BJ (cell line): ENCODE measurements at regions not wholly inside any gene's neighbourhood (a gene's known extent, or its start where the extent isn't known, plus 50 kb on each side); places are given as distances from the start of the nearest gene placed in this dataset.

Experiments
- CTCF ChIA-PET: fragments of 350-600 bp; formaldehyde crosslinking; extraction: SDS; loops from one replicate; lab custom pipeline; 2021; ENCODE audit warnings: antibody characterized with exemption, inconsistent platforms; lab: Yijun Ruan, JAX
- POLR2A ChIA-PET: fragments of 300-600 bp; sonication (Branson Sonifier 250); formaldehyde crosslinking; extraction: SDS; loops from one replicate; lab custom pipeline; 2021; ENCODE audit warnings: antibody characterized with exemption; lab: Charles Lee
- DNase-seq: peaks from one replicate; pipeline ENCODE4 v3.0.0-alpha.2; 2011; ENCODE audit warnings: low read depth
- H3K27me3 ChIP-seq: 2 replicates; pipeline ENCODE4 v1.6.0; 2011; ENCODE audit warnings: low read length; ENCODE audit not compliant: control insufficient read depth, insufficient read depth
- H3K36me3 ChIP-seq: 2 replicates; pipeline ENCODE4 v1.5.1; 2011; ENCODE audit warnings: low read length; ENCODE audit not compliant: control insufficient read depth, insufficient read depth
- H3K4me3 ChIP-seq: 2 replicates; pipeline ENCODE4 v1.5.1; 2011; ENCODE audit warnings: low read depth, mild to moderate bottlenecking, control low read depth, low read length
- CTCF ChIP-seq: IDR thresholded peaks from 2 replicates; pipeline ENCODE4 v1.5.1; 2011; ENCODE audit warnings: low read depth, mild to moderate bottlenecking, control low read depth, inconsistent platforms, low read length, moderate library complexity; ENCODE audit not compliant: insufficient read depth

- POLR2A ChIA-PET, result no interaction called here
- CTCF ChIA-PET, result no interaction called here
- TF ChIP-seq CTCF, result no peak
- DNase-seq, result no peak
- Histone ChIP-seq H3K36me3 (no peaks in the 10 kb centered on the region), H3K27me3 (no peaks in the 10 kb centered on the region), H3K4me3 (no peak overlapping the region)
These were observed 192.3 kb downstream of the FGFR2 start for GRCh38 chr10:121405953-121406352.

DNA sequence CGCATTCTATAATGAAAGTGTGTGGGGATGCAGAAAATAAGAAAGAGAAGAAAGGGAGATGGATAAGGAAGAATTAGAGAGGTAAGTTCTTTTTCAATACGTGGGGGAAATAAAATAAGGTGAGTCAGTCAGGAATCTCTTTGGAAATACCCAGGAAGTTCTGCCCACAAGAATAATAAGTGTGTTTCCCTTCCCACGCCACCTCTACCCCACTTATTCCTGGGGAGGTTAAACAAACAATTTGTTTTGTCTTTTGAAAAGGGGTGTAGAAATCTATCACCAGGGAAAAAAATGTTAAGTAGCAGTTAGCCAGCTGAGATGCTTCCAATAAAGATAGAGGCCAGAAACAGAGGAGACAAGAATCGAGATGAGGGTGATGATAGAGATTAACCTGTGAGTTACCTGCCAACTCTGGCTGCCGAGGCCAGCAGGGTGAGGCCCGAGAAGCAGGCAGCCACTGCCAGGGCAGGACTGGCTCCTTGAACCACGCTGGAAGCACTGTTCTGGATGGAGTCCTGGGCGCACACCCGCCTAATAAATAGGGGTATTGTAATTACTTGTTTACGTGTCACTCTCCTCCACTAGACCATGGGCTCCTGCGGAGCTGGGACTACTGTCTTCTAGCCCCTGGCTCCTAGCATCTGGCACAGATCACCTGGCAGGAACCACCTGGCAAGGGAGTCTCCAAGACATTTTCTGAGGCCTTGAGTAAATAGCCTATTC, 191.3 kb downstream of the FGFR2 start:
- Histone ChIP-seq H3K27me3 (no peaks in the 10 kb centered on the region), H3K4me3 (no peak overlapping the region), H3K36me3 (no peaks in the 10 kb centered on the region)
- TF ChIP-seq CTCF, result no peak
- ChIA-PET POLR2A (no interaction called here), CTCF (no interaction called here)
- DNase-seq, result no peak

- POLR2A ChIA-PET, result no interaction called here
These were observed 188.7 kb downstream of the FGFR2 start for GRCh38 chr10:121409466-121410104.

DNA sequence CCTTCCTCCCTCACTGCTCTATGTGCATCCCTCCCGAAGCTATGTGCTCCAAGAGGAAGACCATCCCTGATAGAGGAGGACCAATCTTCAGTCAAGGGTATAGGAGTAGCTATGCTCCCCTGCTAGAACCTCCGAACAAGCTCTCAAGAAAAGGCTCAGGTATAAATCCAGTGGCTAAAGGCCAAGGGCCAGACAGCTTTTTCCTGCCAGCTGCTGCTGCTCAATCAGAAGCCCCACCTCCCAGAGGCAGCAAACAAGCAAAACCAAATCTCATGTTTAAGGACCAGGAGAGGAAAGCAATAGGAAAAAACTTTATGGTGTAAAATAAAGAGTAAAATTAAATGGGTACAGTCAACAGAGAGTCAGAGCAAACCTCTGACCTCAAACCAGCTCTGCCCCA, 187.2 kb downstream of the FGFR2 start:
- H3K4me3 ChIP-seq, result no peak overlapping the region
- no peaks in the 10 kb centered on the region for H3K27me3 ChIP-seq
- H3K36me3 ChIP-seq, result no peaks in the 10 kb centered on the region
- DNase-seq, result no peak
- TF ChIP-seq CTCF, result no peak
- ChIA-PET CTCF (no interaction called here), POLR2A (no interaction called here)

More at GRCh38 chr10:121409466-121410104, 188.7 kb downstream of the FGFR2 start:
- no peak for DNase-seq
- Histone ChIP-seq H3K36me3 (no peaks in the 10 kb centered on the region), H3K27me3 (no peaks in the 10 kb centered on the region), H3K4me3 (no peak overlapping the region)
- CTCF ChIA-PET, result no interaction called here
- no peak for TF ChIP-seq CTCF

- H3K27me3 ChIP-seq, result no peaks in the 10 kb centered on the region
- H3K4me3 ChIP-seq, result no peak overlapping the region
- H3K36me3 ChIP-seq, result no peaks in the 10 kb centered on the region
- DNase-seq, result no peak
- no peak for TF ChIP-seq CTCF
- POLR2A ChIA-PET, result no interaction called here
- CTCF ChIA-PET, result no interaction called here
These were observed 184.3 kb downstream of the FGFR2 start for GRCh38 chr10:121413951-121414350.
